GM23338 (cell line): ENCODE measurements at regions not wholly inside any gene's neighbourhood (a gene's known extent, or its start where the extent isn't known, plus 50 kb on each side); places are given as distances from the start of the nearest gene placed in this dataset.

ENCODE experiments used
- CREB1 ChIP-seq: fragments of 250-450 bp; sonication (Bioruptor Pico); IDR thresholded peaks from 2 replicates; pipeline ENCODE4 v1.5.0; 2020; ENCODE audit warnings: low read depth, mild to moderate bottlenecking, moderate library complexity
- CTCF ChIP-seq, 2 experiments: fragments of 200-600 bp in 1 of 2; sonication (generic) in 1 of 2; conservative IDR thresholded peaks; 2 replicates each; pipeline versions ENCODE4 v1.5.1 to v1.6.1; 2016 to 2017; ENCODE audit warnings: antibody characterized with exemption in 2 of 2, low read depth in 2 of 2, mild to moderate bottlenecking in 2 of 2, moderate library complexity in 1 of 2
- EZH2phosphoT487 ChIP-seq: fragments of 200-600 bp; sonication (generic); IDR thresholded peaks from one replicate; pipeline ENCODE4 v1.8.1; 2018; ENCODE audit warnings: antibody characterized with exemption; ENCODE audit not compliant: unreplicated experiment
- REST ChIP-seq: IDR thresholded peaks from one replicate; pipeline ENCODE4 v1.6.1; 2018; ENCODE audit warnings: antibody characterized with exemption; ENCODE audit not compliant: unreplicated experiment
- ZNF114 ChIP-seq: fragments of 250-450 bp; sonication (Bioruptor Pico); IDR thresholded peaks from 2 replicates; pipeline ENCODE4 v1.5.0; 2020; ENCODE audit warnings: mild to moderate bottlenecking, moderate library complexity

GRCh38 chr7:70937424-70937823 is 194.5 kb upstream of the GALNT17 start:
- TF ChIP-seq CTCF (conservative IDR thresholded peaks at IDR 0.05; ENCODE audit: low read depth in 2 of 2) = no peak
- no peak for TF ChIP-seq EZH2phosphoT487
- no peak for TF ChIP-seq ZNF114 (CRISPR knock-in tag)
- TF ChIP-seq REST = no peak
- TF ChIP-seq CREB1 (CRISPR knock-in tag) = no peak
